IPS DF 6.9 (cell line): ENCODE measurements at regions not wholly inside any gene's neighbourhood (a gene's known extent, or its start where the extent isn't known, plus 50 kb on each side); places are given as distances from the start of the nearest gene placed in this dataset.

Experiments
- DNase-seq: peaks from one replicate; pipeline ENCODE4 v3.0.0-alpha.2; 2013; ENCODE audit warnings: low read depth, low spot score
- H3K27ac ChIP-seq: one replicate; pipeline ENCODE4 v1.5.1; 2013; ENCODE audit warnings: low read length, control low read depth
- H3K27me3 ChIP-seq: 2 replicates; pipeline ENCODE4 v1.6.1; 2013; ENCODE audit warnings: mild to moderate bottlenecking, low read length; ENCODE audit not compliant: control insufficient read depth, insufficient read depth
- H3K36me3 ChIP-seq: 2 replicates; pipeline ENCODE4 v1.6.1; 2013; ENCODE audit warnings: low read length; ENCODE audit not compliant: control insufficient read depth, insufficient read depth
- H3K4me1 ChIP-seq: 2 replicates; pipeline ENCODE4 v1.6.1; 2013; ENCODE audit warnings: low read length; ENCODE audit not compliant: control insufficient read depth, insufficient read depth
- H3K4me3 ChIP-seq: 2 replicates; pipeline ENCODE4 v1.5.1; 2013; ENCODE audit warnings: mild to moderate bottlenecking, low read length
- H3K9me3 ChIP-seq: 2 replicates; pipeline ENCODE4 v1.6.1; 2013; ENCODE audit warnings: low read length, inconsistent platforms; ENCODE audit not compliant: control insufficient read depth, insufficient read depth
- WGBS: extraction: QIAGEN DNeasy Blood & Tissue Kit; methylation state at CpG from one replicate; pipeline ENCODE4 v1.1.7; 2013; ENCODE audit warnings: mixed read lengths, missing lambda C conversion rate; ENCODE audit not compliant: insufficient read length, insufficient coverage; 5-methylcytosine and 5-hydroxymethylcytosine counted together

DNA sequence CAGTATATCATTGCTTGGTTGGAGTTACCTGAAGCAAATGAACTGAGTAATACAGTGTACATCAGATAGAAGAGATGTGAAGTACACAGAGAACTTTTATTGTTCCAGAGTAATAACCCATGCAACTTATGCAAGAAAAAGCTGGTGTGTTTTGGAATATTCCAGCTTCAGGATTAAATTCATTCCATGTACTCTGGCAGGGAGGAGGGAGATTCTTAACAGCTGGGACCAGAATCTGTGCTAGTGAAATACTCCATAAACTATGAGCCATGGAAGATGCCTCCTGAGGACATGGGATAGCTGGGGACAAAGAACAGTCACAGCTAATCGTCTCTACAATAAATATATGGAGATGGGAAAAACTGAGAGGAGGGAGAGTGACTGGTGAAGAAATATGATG lies 101.6 kb upstream of the OTUD4 start:
- DNase-seq, result no peak
- Histone ChIP-seq H3K27ac (no peak overlapping the region), H3K27me3 (no peaks in the 10 kb centered on the region), H3K4me3 (no peak overlapping the region), H3K36me3 (no peaks in the 10 kb centered on the region), H3K9me3 (no peaks in the 10 kb centered on the region), H3K4me1 (no peaks in the 10 kb centered on the region)
- WGBS, result no CpG with 5 or more reads among the region's 1 CpG

DNA sequence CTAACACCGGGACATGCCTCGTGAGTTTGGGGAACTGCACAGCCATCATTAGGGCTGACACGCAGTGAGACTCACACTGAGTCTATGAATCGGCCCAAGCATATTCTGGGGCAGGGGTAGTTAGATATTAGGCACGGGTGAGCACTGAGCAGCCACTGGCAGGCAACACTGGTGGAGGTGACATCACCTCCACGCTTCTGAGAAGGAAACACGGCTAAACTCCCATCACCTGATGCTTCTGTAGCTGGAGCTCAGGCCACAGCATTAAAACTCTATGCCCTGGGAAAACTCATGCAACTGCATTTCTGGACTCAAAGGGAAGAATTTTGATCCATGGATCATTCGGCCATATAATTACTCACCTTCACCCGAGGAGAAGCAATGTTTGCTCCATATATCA lies 100.8 kb upstream of the OTUD4 start:
- no peak for DNase-seq
- WGBS, result no CpG with 5 or more reads among the region's 9 CpGs

DNA sequence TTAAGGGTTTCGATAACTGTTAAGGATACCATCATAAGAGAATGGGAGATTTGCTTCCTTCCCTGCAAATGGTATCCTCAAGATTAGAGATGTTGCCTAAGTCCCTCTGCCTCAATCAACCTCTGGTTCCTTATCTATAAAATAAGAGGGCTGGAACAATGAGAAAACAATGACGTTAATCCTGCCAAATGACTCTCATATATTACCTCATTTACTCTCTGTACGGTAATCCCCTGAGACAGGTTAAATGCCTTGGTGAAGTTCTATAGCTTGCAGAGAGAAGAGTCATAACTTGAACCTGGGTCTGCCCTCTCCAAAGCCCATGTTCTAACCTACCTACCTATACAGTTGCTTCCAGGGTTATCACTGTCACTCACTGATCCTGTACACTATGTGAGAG lies 100.2 kb upstream of the OTUD4 start:
- no peak overlapping the region for H3K4me3 ChIP-seq
- WGBS, result no CpG with 5 or more reads among the region's 3 CpGs
- H3K27me3 ChIP-seq, result no peaks in the 10 kb centered on the region
- no peak overlapping the region for H3K27ac ChIP-seq
- no peak for DNase-seq
- no peaks in the 10 kb centered on the region for H3K4me1 ChIP-seq
- no peaks in the 10 kb centered on the region for H3K36me3 ChIP-seq
- H3K9me3 ChIP-seq, result no peaks in the 10 kb centered on the region

More for the DNA sequence above, 100.8 kb upstream of the OTUD4 start:
- no peak overlapping the region for H3K27ac ChIP-seq
- H3K27me3 ChIP-seq, result no peaks in the 10 kb centered on the region
- H3K4me1 ChIP-seq, result no peaks in the 10 kb centered on the region
- H3K9me3 ChIP-seq, result no peaks in the 10 kb centered on the region
- H3K4me3 ChIP-seq, result no peak overlapping the region
- H3K36me3 ChIP-seq, result no peaks in the 10 kb centered on the region

DNA sequence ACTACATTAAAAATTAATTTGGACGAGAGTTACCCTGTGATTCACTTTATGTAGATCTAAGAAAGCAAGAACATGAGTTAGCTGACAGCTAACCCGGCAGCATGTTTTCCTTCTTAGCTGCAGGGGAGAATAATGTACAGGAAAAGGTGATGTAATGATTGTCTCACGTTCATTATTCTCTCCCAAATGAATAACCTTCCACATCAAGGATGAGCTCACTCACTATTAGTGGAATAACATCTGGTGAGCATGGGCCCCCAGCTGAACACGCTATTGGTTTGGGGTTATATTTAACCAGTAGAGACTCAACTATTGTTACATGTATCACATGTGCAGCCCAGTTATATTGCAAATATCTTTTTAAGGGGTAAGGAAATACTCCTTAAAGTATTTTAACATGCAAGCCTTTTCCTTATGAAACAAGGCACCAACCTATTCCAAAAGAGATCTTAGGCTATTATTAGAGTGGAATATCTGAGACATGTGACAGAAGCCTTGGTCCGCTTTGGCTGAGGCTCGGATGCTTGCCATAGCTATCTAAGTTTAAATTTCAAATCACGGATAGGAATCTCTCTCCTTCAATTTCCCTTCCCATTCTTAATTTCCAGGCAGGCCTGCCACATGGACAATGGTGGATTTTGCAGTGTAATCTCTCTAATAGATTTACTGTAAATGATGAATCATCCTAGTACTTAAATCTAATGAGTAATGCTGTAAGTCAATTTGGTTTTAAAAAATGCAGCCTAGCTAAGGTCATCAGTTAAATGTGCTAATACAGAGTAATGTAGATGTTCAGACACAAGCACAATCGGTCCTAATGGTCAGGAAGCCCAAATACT lies 99.0 kb upstream of the OTUD4 start:
- no CpG with 5 or more reads among the region's 8 CpGs for WGBS
- no peak for DNase-seq
- Histone ChIP-seq H3K4me1 (no peaks in the 10 kb centered on the region), H3K27ac (no peak overlapping the region), H3K27me3 (no peaks in the 10 kb centered on the region), H3K9me3 (no peaks in the 10 kb centered on the region), H3K36me3 (no peaks in the 10 kb centered on the region), H3K4me3 (no peak overlapping the region)

DNA sequence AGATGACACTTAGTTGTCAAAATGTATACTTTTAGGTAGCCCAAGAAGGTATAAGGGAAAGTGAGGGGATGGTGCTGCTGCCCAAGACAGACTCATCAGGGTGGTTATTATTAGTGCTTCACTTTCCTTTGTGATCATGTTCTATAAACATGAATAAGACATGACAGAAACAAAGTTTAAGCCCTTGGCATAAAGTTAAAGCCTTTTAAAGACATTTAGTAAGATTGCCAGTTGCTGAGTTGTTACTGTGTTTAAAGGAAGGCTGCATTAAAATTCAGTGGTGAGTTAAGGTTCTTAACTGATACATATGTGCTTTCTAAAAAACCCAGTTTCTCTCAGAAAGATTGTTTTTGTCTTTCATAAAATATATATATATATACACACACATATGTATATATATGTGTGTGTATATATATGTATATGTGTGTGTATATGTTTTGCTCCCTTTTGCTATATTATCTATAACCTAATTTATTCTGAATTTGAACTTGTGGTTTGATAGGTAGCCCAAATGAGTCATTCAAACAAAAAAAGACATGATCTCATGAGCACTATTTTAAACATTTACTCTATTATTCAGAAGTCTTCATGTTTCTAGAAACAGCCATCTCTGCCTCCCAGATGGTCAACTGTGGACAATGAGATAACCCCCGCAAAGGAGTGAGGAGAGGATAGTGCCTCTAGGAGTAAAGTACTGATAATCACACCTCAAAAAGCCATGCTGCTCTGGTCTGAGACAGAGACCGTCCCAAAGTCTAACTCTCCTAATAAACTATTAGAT lies 98.1 kb upstream of the OTUD4 start:
- no peaks in the 10 kb centered on the region for H3K9me3 ChIP-seq
- H3K27me3 ChIP-seq, result no peaks in the 10 kb centered on the region
- no peaks in the 10 kb centered on the region for H3K36me3 ChIP-seq
- no peak overlapping the region for H3K27ac ChIP-seq
- H3K4me3 ChIP-seq, result no peak overlapping the region
- H3K4me1 ChIP-seq, result no peaks in the 10 kb centered on the region
- DNase-seq, result no peak
- no CpG with 5 or more reads among the region's 2 CpGs for WGBS

DNA sequence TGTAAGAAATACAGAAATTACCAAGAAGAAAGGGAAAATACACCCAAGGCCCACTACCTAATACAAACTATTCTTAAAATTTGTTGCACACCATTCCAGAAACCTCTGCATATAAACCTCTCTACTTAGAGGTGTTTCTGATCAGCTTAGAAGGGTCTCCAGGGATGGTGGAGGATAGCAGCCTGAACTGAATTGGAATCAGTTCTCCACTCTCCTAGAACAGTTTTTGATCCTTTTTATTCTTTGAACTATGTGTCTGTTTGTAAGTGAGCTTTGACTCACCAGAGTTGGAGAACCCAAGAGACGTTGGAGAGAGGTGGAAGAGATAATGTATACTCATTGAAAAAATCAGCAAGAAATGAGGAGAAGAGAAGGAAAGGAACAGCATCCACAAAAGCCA lies 96.6 kb upstream of the OTUD4 start:
- Histone ChIP-seq H3K4me1 (no peaks in the 10 kb centered on the region), H3K36me3 (no peaks in the 10 kb centered on the region), H3K4me3 (no peak overlapping the region), H3K27ac (no peak overlapping the region), H3K9me3 (no peaks in the 10 kb centered on the region), H3K27me3 (no peaks in the 10 kb centered on the region)
- no CpG with 5 or more reads among the region's 1 CpG for WGBS
- no peak for DNase-seq

DNA sequence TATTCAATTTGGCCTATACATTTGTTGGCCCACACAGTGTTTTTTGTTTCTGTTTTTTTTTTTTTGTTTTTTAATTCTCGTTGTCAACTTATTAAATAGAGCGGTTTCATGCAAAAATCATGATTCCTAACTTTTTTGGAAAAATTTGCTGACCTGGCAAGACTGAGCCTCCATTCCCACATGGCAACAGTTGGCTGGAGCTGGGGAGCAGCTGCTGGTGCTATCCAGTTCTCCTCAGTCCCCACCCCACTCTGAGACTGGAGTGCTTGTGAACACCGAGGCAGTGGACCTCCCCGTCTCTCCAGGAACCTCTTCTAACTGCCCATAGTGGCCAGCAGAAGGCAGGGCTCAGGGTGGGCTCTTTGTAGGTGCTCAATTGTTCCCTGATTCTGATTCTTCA lies 95.7 kb upstream of the OTUD4 start:
- Histone ChIP-seq H3K27me3 (no peaks in the 10 kb centered on the region), H3K4me1 (no peaks in the 10 kb centered on the region), H3K27ac (no peak overlapping the region), H3K4me3 (no peak overlapping the region), H3K36me3 (no peaks in the 10 kb centered on the region), H3K9me3 (no peaks in the 10 kb centered on the region; the same call in 1 of the 2 replicates)
- WGBS, result no CpG with 5 or more reads among the region's 4 CpGs
- DNase-seq, result no peak

DNA sequence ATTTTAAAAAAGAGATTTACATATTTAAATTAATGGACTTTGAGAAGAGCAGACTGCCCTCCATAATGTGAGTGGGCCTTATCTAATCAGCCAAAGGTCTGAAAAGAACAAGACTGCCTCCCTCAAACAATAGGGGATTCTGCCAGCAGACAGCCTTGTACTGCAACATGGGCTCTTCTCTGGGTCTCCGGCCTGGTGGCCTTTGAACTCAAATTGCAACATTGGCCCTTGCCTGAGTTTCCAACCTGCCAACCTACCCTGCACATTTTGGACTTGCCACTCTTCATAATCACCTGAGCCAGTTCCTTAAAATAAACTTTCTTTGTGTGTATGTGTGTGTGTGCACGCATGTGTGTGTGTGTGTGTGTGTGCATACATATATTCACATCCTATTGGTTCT lies 90.8 kb upstream of the OTUD4 start:
- WGBS, result no CpG with 5 or more reads among the region's 2 CpGs
- no peaks in the 10 kb centered on the region for H3K27me3 ChIP-seq
- no peak overlapping the region for H3K4me3 ChIP-seq
- no peak for DNase-seq
- no peaks in the 10 kb centered on the region; the same call in 1 of the 2 replicates for H3K9me3 ChIP-seq
- no peaks in the 10 kb centered on the region for H3K4me1 ChIP-seq
- H3K27ac ChIP-seq, result no peak overlapping the region
- no peaks in the 10 kb centered on the region for H3K36me3 ChIP-seq

DNA sequence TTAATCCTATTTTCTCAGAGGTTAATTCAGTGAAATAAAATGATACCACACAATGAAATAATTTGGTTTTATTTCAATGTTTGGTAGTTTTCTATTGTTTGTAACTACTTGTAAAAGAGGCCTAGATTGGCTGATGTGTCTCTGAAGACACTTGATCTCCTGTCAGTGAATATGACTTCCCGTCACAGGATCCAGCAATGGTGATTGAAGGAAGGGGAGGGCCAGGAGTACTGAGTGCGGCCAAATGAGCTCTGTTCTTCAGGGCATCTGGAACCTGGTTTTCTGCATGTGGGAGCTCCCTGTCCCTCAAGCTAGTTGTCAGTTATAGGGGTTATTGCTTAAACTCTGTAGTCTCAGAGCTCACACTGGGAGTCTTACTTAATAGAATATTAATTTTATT lies 86.5 kb upstream of the OTUD4 start:
- no peak overlapping the region for H3K27ac ChIP-seq

DNA sequence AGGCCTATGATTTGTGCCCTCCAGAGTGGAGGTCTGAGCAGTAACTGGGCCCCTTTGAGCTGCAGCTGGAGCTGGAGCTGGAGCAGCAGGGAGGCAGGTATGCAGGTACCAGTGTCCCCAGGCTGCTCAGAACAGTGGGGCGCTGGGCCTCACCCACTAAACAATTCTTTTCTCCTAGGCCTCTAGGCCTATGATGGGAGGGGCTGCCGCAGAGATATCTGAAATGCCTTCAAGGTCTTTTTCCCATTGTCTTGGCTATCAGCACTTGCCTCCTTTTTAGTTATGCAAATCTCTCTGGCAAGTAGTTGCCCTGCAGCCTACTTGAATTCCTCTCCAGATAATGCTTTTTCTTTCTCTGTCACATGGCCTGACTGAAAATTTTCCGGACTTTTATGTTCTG lies 79.7 kb upstream of the OTUD4 start:
- Histone ChIP-seq H3K36me3 (no peaks in the 10 kb centered on the region), H3K4me3 (no peak overlapping the region), H3K4me1 (no peaks in the 10 kb centered on the region), H3K27ac (no peak overlapping the region), H3K27me3 (no peaks in the 10 kb centered on the region), H3K9me3 (no peaks in the 10 kb centered on the region)
- DNase-seq, result peak; percentile 18
- no CpG with 5 or more reads among the region's 3 CpGs for WGBS

More for the DNA sequence above, 86.5 kb upstream of the OTUD4 start:
- Histone ChIP-seq H3K4me3 (no peak overlapping the region), H3K9me3 (no peaks in the 10 kb centered on the region; the same call in 1 of the 2 replicates), H3K27me3 (no peaks in the 10 kb centered on the region), H3K36me3 (no peaks in the 10 kb centered on the region), H3K4me1 (no peaks in the 10 kb centered on the region)
- WGBS, result no CpG with 5 or more reads among the region's 2 CpGs
- DNase-seq, result no peak
